ENCODE measurements at regions not wholly inside any gene's neighbourhood (a gene's known extent, or its start where the extent isn't known, plus 50 kb on each side); places are given as distances from the start of the nearest gene placed in this dataset.

GRCh38 chr10:108592956-108593355 lies 1330.4 kb downstream of the XPNPEP1 start:
- TF ChIP-seq, protein P1, sequence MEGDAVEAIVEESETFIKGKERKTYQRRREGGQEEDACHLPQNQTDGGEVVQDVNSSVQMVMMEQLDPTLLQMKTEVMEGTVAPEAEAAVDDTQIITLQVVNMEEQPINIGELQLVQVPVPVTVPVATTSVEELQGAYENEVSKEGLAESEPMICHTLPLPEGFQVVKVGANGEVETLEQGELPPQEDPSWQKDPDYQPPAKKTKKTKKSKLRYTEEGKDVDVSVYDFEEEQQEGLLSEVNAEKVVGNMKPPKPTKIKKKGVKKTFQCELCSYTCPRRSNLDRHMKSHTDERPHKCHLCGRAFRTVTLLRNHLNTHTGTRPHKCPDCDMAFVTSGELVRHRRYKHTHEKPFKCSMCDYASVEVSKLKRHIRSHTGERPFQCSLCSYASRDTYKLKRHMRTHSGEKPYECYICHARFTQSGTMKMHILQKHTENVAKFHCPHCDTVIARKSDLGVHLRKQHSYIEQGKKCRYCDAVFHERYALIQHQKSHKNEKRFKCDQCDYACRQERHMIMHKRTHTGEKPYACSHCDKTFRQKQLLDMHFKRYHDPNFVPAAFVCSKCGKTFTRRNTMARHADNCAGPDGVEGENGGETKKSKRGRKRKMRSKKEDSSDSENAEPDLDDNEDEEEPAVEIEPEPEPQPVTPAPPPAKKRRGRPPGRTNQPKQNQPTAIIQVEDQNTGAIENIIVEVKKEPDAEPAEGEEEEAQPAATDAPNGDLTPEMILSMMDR (IDR thresholded peaks at IDR 0.05; ENCODE audit: extremely low read depth, insufficient read depth, missing control alignments) = no peak
- DNase-seq (ENCODE audit: low spot score) = no peak
- in situ Hi-C loops (cut with MboI; ENCODE audit: low pct_unique_long_range_greater_than_20kb, low sequenced_read_pairs, unreplicated experiment) = no loop called here

DNA sequence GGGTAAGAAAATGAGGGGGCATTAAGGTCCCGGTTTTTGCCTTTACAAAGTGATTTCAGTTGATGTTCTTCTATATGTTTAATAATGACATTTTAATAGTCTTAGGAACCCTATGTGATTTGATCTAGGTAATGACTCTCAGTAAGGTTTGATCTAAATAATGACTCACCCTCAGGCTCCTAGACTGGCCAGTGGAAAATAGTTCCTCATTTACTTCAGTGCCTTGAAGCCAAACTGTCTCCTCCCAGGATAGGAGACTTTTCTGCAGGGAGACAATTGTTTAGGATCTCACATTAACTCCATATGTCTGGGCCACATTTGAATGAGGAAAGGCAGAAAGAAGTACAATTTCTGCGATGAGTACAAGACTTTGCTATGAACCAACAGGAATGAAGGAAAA lies 1331.9 kb downstream of the XPNPEP1 start:
- TF ChIP-seq, protein P1 (IDR thresholded peaks at IDR 0.05; ENCODE audit: extremely low read depth, insufficient read depth, missing control alignments) = no peak
- in situ Hi-C loops (cut with MboI; ENCODE audit: low pct_unique_long_range_greater_than_20kb, low sequenced_read_pairs, unreplicated experiment) = no loop called here
- no peak for DNase-seq (ENCODE audit: low spot score)

DNA sequence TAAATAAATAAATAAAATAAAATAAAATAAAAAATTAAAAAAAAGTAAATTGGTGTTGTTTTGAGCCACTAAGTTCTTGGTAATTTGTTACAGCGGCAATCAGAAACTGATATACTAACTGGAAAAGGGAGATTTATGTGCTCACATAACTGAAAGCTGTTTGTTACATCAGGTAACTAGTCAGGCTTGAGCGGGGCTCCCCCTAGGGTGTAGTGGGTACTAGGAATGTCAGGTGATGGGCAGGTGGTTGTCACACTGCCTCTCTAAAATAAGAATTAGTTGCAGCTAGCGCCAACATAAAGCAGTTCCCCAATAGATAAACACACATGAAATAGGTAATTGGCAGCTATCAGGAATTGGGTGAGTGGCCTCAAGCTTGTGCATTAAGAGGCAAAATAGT lies 1336.9 kb downstream of the XPNPEP1 start:
- DNase-seq (ENCODE audit: low spot score) = no peak
- in situ Hi-C loops (cut with MboI; ENCODE audit: low pct_unique_long_range_greater_than_20kb, low sequenced_read_pairs, unreplicated experiment) = no loop called here
- TF ChIP-seq, protein P1 (IDR thresholded peaks at IDR 0.05; ENCODE audit: extremely low read depth, insufficient read depth, missing control alignments) = no peak

DNA sequence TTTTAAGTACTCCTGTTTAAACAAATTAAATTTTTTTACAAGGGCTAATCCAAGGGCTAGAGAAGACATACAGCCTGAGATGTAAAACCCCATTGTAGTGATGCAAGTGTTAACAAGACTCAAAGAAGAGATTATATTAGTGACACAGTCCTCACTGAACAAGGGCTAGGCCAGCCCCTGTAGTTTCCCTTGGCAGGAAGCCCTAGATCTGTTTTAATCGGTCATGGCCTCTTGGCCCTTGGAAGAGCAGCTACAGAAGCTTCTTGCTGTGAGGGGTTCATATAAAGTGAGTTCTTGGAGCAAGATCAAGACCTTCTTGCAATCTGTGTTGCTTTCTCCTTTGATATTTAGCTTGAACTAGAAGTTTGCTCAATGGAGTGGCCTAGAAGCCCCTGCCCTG lies 1339.4 kb downstream of the XPNPEP1 start:
- DNase-seq (ENCODE audit: low spot score) = no peak
- in situ Hi-C loops (cut with MboI; ENCODE audit: low pct_unique_long_range_greater_than_20kb, low sequenced_read_pairs, unreplicated experiment) = no loop called here
- TF ChIP-seq, protein P1 (IDR thresholded peaks at IDR 0.05; ENCODE audit: extremely low read depth, insufficient read depth, missing control alignments) = no peak

GRCh38 chr10:108582888-108583287 lies 1340.4 kb downstream of the XPNPEP1 start:
- in situ Hi-C loops (cut with MboI; ENCODE audit: low pct_unique_long_range_greater_than_20kb, low sequenced_read_pairs, unreplicated experiment) = no loop called here
- TF ChIP-seq, protein P1 (IDR thresholded peaks at IDR 0.05; ENCODE audit: extremely low read depth, insufficient read depth, missing control alignments) = no peak
- DNase-seq (ENCODE audit: low spot score) = no peak

DNA sequence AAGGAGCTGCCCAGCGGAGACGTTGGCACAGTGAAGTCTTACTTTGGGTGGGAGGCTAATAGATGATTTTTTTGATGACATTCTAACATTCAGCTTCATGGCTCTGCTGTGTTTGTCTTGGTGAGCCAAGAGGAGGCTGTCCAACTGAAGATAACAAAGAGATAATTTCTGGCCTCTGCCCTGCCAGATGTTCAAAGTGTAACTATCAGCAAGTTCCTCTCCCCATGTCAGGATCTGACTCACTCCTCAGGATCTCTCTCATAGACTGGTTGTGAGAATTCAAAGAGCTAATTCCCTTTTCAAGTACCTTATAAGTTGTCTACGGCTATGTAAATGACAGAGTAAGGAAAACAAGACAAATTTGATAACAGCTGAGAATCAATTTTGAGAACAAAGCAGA lies 1340.9 kb downstream of the XPNPEP1 start:
- in situ Hi-C loops (cut with MboI; ENCODE audit: low pct_unique_long_range_greater_than_20kb, low sequenced_read_pairs, unreplicated experiment) = no loop called here
- no peak for DNase-seq (ENCODE audit: low spot score)
- TF ChIP-seq, protein P1 (IDR thresholded peaks at IDR 0.05; ENCODE audit: extremely low read depth, insufficient read depth, missing control alignments) = no peak

DNA sequence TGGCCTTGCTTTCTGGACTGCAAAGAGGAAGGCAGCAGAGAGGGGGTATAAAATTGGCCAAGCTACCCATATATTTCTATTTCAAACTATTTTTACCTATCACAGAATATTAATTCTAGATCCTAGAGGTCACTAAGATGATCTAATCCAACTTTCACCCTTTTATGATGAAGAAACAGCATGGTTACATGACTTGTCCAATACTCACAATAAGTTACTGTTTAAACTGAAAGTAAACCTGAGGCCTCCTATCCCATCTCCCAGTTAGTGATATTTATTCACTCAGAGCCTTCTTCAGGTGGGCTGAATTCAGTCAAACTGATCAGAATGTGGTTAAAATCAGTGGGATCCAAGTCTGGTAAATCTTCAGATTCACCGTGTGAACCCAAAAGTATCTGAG lies 1345.1 kb downstream of the XPNPEP1 start:
- TF ChIP-seq, protein P1 (IDR thresholded peaks at IDR 0.05; ENCODE audit: extremely low read depth, insufficient read depth, missing control alignments) = no peak
- DNase-seq (ENCODE audit: low spot score) = no peak
- in situ Hi-C loops (cut with MboI; ENCODE audit: low pct_unique_long_range_greater_than_20kb, low sequenced_read_pairs, unreplicated experiment) = no loop called here
